ENCODE measurements at regions not wholly inside any gene's neighbourhood (a gene's known extent, or its start where the extent isn't known, plus 50 kb on each side); places are given as distances from the start of the nearest gene placed in this dataset.
"Not testable (repeated sequence)": the region's sequence is repeated elsewhere in the genome, so short reads cannot be mapped to it uniquely, and the experiment has no call there.

- TF ChIP-seq POLR2AphosphoS5 (IDR thresholded peaks at IDR 0.05) (no peak), CTCF (IDR thresholded peaks at IDR 0.05) (no peak), POLR2A (IDR thresholded peaks at IDR 0.05) (no peak)
- DNase-seq (ENCODE audit: low spot score in 2 of 2), result no peak
- Histone ChIP-seq H3K4me3 (no peak overlapping the region), H3K4me1 (no peaks in the 10 kb centered on the region), H3K9me3 (no peaks in the 10 kb centered on the region), H3K27me3 (no peaks in the 10 kb centered on the region), H3K36me3 (no peaks in the 10 kb centered on the region), H3K27ac (no peak overlapping the region)
- intact Hi-C loops (cut with DNase I; ENCODE audit: low total_unique reads), result no loop called here
Observed at GRCh38 chr12:24505366-24506015, 443.4 kb downstream of the BCAT1 start.

GRCh38 chr12:24503477-24503876 lies 445.4 kb downstream of the BCAT1 start:
- H3K4me1 ChIP-seq; intact Hi-C loops (cut with DNase I; ENCODE audit: low total_unique reads); DNase-seq (ENCODE audit: low spot score in 2 of 2); H3K4me3 ChIP-seq; H3K27ac ChIP-seq; H3K36me3 ChIP-seq; H3K9me3 ChIP-seq; H3K27me3 ChIP-seq: not testable (repeated sequence)

GRCh38 chr12:24500831-24501230 lies 448.1 kb downstream of the BCAT1 start:
- intact Hi-C loops (cut with DNase I; ENCODE audit: low total_unique reads), result no loop called here
- Histone ChIP-seq H3K27me3 (no peaks in the 10 kb centered on the region), H3K4me1 (no peaks in the 10 kb centered on the region), H3K27ac (no peak overlapping the region), H3K36me3 (no peaks in the 10 kb centered on the region), H3K4me3 (no peak overlapping the region), H3K9me3 (no peaks in the 10 kb centered on the region)
- no peak for DNase-seq (ENCODE audit: low spot score in 2 of 2)
- no peak for TF ChIP-seq POLR2A (IDR thresholded peaks at IDR 0.05)

GRCh38 chr12:24500421-24500820 lies 448.5 kb downstream of the BCAT1 start:
- no peak for DNase-seq (ENCODE audit: low spot score in 2 of 2)
- Histone ChIP-seq H3K4me1 (no peaks in the 10 kb centered on the region), H3K4me3 (no peak overlapping the region), H3K9me3 (no peaks in the 10 kb centered on the region), H3K27me3 (no peaks in the 10 kb centered on the region), H3K36me3 (no peaks in the 10 kb centered on the region), H3K27ac (no peak overlapping the region)
- TF ChIP-seq POLR2AphosphoS5 (IDR thresholded peaks at IDR 0.05) (no peak), POLR2A (IDR thresholded peaks at IDR 0.05) (no peak), CTCF (IDR thresholded peaks at IDR 0.05) (no peak)
- intact Hi-C loops (cut with DNase I; ENCODE audit: low total_unique reads), result no loop called here

GRCh38 chr12:24499151-24500146 lies 449.5 kb downstream of the BCAT1 start:
- H3K36me3 ChIP-seq, result no peaks in the 10 kb centered on the region
- H3K9me3 ChIP-seq, result no peaks in the 10 kb centered on the region
- H3K27ac ChIP-seq, result peak overlapping the region in 1 of 2 donors; percentile 62
- H3K4me1 ChIP-seq, result no peaks in the 10 kb centered on the region
- no peaks in the 10 kb centered on the region for H3K27me3 ChIP-seq
- intact Hi-C loops (cut with DNase I; ENCODE audit: low total_unique reads), result no loop called here
- DNase-seq (ENCODE audit: low spot score in 2 of 2), result no peak
- no peak overlapping the region for H3K4me3 ChIP-seq
- TF ChIP-seq POLR2AphosphoS5 (IDR thresholded peaks at IDR 0.05), result no peak
- no peak for TF ChIP-seq CTCF (IDR thresholded peaks at IDR 0.05)
- no peak for TF ChIP-seq POLR2A (IDR thresholded peaks at IDR 0.05)

- peak overlapping the region in 1 of 3 donors; percentile 12 for H3K4me3 ChIP-seq
- peak overlapping the region; percentile 58 to 66 for H3K27ac ChIP-seq
- no peaks in the 10 kb centered on the region for H3K4me1 ChIP-seq
- H3K36me3 ChIP-seq, result no peaks in the 10 kb centered on the region
- intact Hi-C loops (cut with DNase I; ENCODE audit: low total_unique reads), result no loop called here
- no peaks in the 10 kb centered on the region for H3K9me3 ChIP-seq
- TF ChIP-seq POLR2AphosphoS5 (IDR thresholded peaks at IDR 0.05), result no peak
- no peak for TF ChIP-seq POLR2A (IDR thresholded peaks at IDR 0.05)
- TF ChIP-seq CTCF (IDR thresholded peaks at IDR 0.05), result no peak
- DNase-seq (ENCODE audit: low spot score in 2 of 2), result no peak
- no peaks in the 10 kb centered on the region for H3K27me3 ChIP-seq
Observed at GRCh38 chr12:24496755-24497154, 452.1 kb downstream of the BCAT1 start.

Measured in breast epithelium (tissue), 4 donors.